B cell (primary cell): ENCODE measurements at regions not wholly inside any gene's neighbourhood (a gene's known extent, or its start where the extent isn't known, plus 50 kb on each side); places are given as distances from the start of the nearest gene placed in this dataset.

ENCODE experiments used
- ATAC-seq: fragments of 200-7000 bp; cut with Tn5 transposase; one replicate; pipeline ENCODE4 v1.10.0; 2021; ENCODE audit warnings: low read depth, mild to moderate bottlenecking, moderate number of reproducible peaks, moderate library complexity
- CTCF ChIA-PET: fragments of 350-600 bp; sonication (Branson Sonifier 250); formaldehyde crosslinking; loops from one replicate; lab custom pipeline; 2021; ENCODE audit warnings: antibody characterized with exemption, inconsistent platforms; lab: Charles Lee
- POLR2A ChIA-PET: fragments of 350-600 bp; sonication (Branson Sonifier 250); formaldehyde crosslinking; loops from one replicate; lab custom pipeline; 2021; ENCODE audit warnings: antibody characterized with exemption; lab: Charles Lee
- DNase-seq: peaks from one replicate; pipeline ENCODE4 v3.0.0; 2013
- H2AFZ ChIP-seq: 2 replicates; pipeline ENCODE4 v1.6.1; 2012; ENCODE audit warnings: mild to moderate bottlenecking, low read depth, low read length; ENCODE audit not compliant: insufficient read depth, poor library complexity, severe bottlenecking
- H3K27ac ChIP-seq, 2 donors: 1 replicate in 1 of 2; 2 replicates in 1 of 2; pipeline ENCODE4 v1.5.1; 2012 to 2013; ENCODE audit warnings: low read length in 2 of 2, mild to moderate bottlenecking in 2 of 2, moderate library complexity in 1 of 2
- H3K27me3 ChIP-seq, 4 experiments: fragments of 200-600 bp in 1 of 4; sonication (generic) in 1 of 4; replicated peaks in 1 of 4; 1 replicate in 2 of 4; 2 replicates in 2 of 4; pipeline versions ENCODE4 v1.6.1 to v1.7.0; 2013 to 2016; ENCODE audit warnings: low read length in 3 of 4, mild to moderate bottlenecking in 2 of 4, mixed read lengths in 1 of 4, moderate library complexity in 1 of 4; ENCODE audit not compliant: insufficient read depth in 4 of 4, control insufficient read depth in 3 of 4; ENCODE audit errors: control extremely low read depth in 1 of 4
- H3K36me3 ChIP-seq, 2 experiments: replicated peaks in 1 of 2; 1 replicate in 1 of 2; 2 replicates in 1 of 2; pipeline versions ENCODE4 v1.6.1 to v1.7.1; 2013; ENCODE audit warnings: low read length in 1 of 2; ENCODE audit not compliant: insufficient read depth in 2 of 2, control insufficient read depth in 1 of 2; ENCODE audit errors: control extremely low read depth in 1 of 2, extremely low read depth in 1 of 2
- H3K4me1 ChIP-seq, 2 donors: fragments of 200-600 bp in 1 of 2; sonication (generic) in 1 of 2; 1 replicate in 1 of 2; 2 replicates in 1 of 2; pipeline versions ENCODE4 v1.5.1 to v1.6.1; 2013 to 2017; ENCODE audit warnings: low read length in 2 of 2; ENCODE audit not compliant: control insufficient read depth in 2 of 2, insufficient read depth in 2 of 2
- H3K4me2 ChIP-seq: replicated peaks from 2 replicates; pipeline ENCODE3; 2012; ENCODE audit warnings: mild to moderate bottlenecking, low read depth, low read length; ENCODE audit not compliant: poor library complexity, severe bottlenecking
- H3K4me3 ChIP-seq, 5 experiments: fragments of 200-600 bp in 1 of 5; sonication (generic) in 1 of 5; 1 replicate in 3 of 5; 2 replicates in 2 of 5; pipeline versions ENCODE4 v1.5.1 to v1.7.0; 2011 to 2016; ENCODE audit warnings: low read length in 4 of 5, mild to moderate bottlenecking in 4 of 5, low read depth in 2 of 5, control low read depth in 1 of 5, moderate library complexity in 1 of 5; ENCODE audit not compliant: insufficient read depth in 1 of 5; ENCODE audit errors: control extremely low read depth in 1 of 5, extremely low read depth in 1 of 5
- H3K79me2 ChIP-seq: fragments of 200-600 bp; sonication (generic); one replicate; pipeline ENCODE4 v1.6.0; 2016; ENCODE audit warnings: low read length; ENCODE audit not compliant: control insufficient read depth, insufficient read depth
- H3K9ac ChIP-seq: fragments of 200-600 bp; sonication (generic); 2 replicates; pipeline ENCODE4 v1.6.1; 2017; ENCODE audit warnings: mild to moderate bottlenecking, low read length, moderate library complexity
- H3K9me3 ChIP-seq, 3 donors: one replicate each; pipeline versions ENCODE4 v1.6.1 to v1.7.1; 2013; ENCODE audit warnings: low read length in 2 of 3; ENCODE audit not compliant: control insufficient read depth in 2 of 3, insufficient read depth in 1 of 3; ENCODE audit errors: control extremely low read depth in 1 of 3
- H4K20me1 ChIP-seq: 2 replicates; pipeline ENCODE4 v1.6.0; 2012; ENCODE audit warnings: mild to moderate bottlenecking, low read length; ENCODE audit not compliant: insufficient read depth, control insufficient read depth, poor library complexity, severe bottlenecking
- H3K27ac Mint-ChIP-seq: one replicate; pipeline ENCODE4 v1.8.0; 2021; ENCODE audit warnings: mixed read lengths
- H3K27me3 Mint-ChIP-seq: one replicate; pipeline ENCODE4 v1.8.0; 2021; ENCODE audit warnings: mixed read lengths
- H3K4me1 Mint-ChIP-seq: one replicate; pipeline ENCODE4 v1.8.0; 2021; ENCODE audit warnings: mixed read lengths
- H3K4me3 Mint-ChIP-seq: one replicate; pipeline ENCODE4 v1.8.0; 2021; ENCODE audit warnings: mixed read lengths
- H3K9me3 Mint-ChIP-seq: one replicate; pipeline ENCODE4 v1.8.0; 2022; ENCODE audit warnings: mixed read lengths; ENCODE audit not compliant: insufficient read depth
- CTCF ChIP-seq: fragments of 200-600 bp; IDR thresholded peaks from one replicate; pipeline ENCODE4 v1.8.0; 2022; ENCODE audit warnings: antibody characterized with exemption, mild to moderate bottlenecking
- EZH2 ChIP-seq: IDR thresholded peaks from 2 replicates; pipeline ENCODE4 v1.6.1; 2012; ENCODE audit warnings: borderline replicate concordance, low read depth, mild to moderate bottlenecking, moderate library complexity, low read length; ENCODE audit not compliant: insufficient read depth, poor library complexity, severe bottlenecking
- WGBS: methylation state at CpG from one replicate; pipeline ENCODE4 v1.1.5; 2013; ENCODE audit warnings: missing lambda C conversion rate; ENCODE audit not compliant: insufficient coverage; 5-methylcytosine and 5-hydroxymethylcytosine counted together
- intact Hi-C: fragments of 100-400 bp; cut with micrococcal nuclease; formaldehyde crosslinking; loops from one replicate; pipeline ENCODE4 v1.10.0; 2022

- no peaks in the 10 kb centered on the region for H3K4me1 Mint-ChIP-seq
- ChIA-PET CTCF (no interaction called here), POLR2A (no interaction called here)
- no peak overlapping the region for H3K4me3 Mint-ChIP-seq
- no peak overlapping the region for H2AFZ ChIP-seq
- H3K27me3 Mint-ChIP-seq = peaks cover 24% of the 10 kb centered on the region
- H3K27ac Mint-ChIP-seq = no peak overlapping the region
- TF ChIP-seq EZH2 (no peak), CTCF (no peak)
- DNase-seq (no peak), ATAC-seq (no peak)
- H3K9me3 Mint-ChIP-seq = no peaks in the 10 kb centered on the region
- H3K4me1 ChIP-seq = no peaks in the 10 kb centered on the region
- no peak overlapping the region for H3K9ac ChIP-seq
- H3K9me3 ChIP-seq = no peaks in the 10 kb centered on the region
- no peaks in the 10 kb centered on the region for H3K79me2 ChIP-seq
- intact Hi-C loops = no loop called here
- H4K20me1 ChIP-seq = no peaks in the 10 kb centered on the region
- H3K36me3 ChIP-seq = no peaks in the 10 kb centered on the region
- no peak overlapping the region for H3K4me3 ChIP-seq
- no peak overlapping the region for H3K4me2 ChIP-seq
- 100% methylated on average over 1 of the region's 3 CpGs for WGBS
- no peaks in the 10 kb centered on the region for H3K27me3 ChIP-seq
- no peak overlapping the region for H3K27ac ChIP-seq
These were observed 65.9 kb downstream of the ZBTB18 start for GRCh38 chr1:244116946-244117345.

- Histone ChIP-seq H3K9me3 (no peaks in the 10 kb centered on the region), H3K9ac (no peak overlapping the region), H3K36me3 (no peaks in the 10 kb centered on the region), H3K4me2 (no peak overlapping the region), H3K4me1 (no peaks in the 10 kb centered on the region), H3K4me3 (no peak overlapping the region), H3K27ac (no peak overlapping the region), H3K79me2 (no peaks in the 10 kb centered on the region), H3K27me3 (peaks cover 0 to 4% (median 0%) of the 10 kb centered on the region in 4 experiments), H2AFZ (no peak overlapping the region), H4K20me1 (no peaks in the 10 kb centered on the region)
- ATAC-seq (no peak), DNase-seq (no peak)
- CTCF ChIA-PET = no interaction called here
- POLR2A ChIA-PET = no interaction called here
- TF ChIP-seq EZH2 = no peak
- TF ChIP-seq CTCF = no peak
- 92% methylated on average over 9 of the region's 16 CpGs for WGBS
- intact Hi-C loops = no loop called here
- no peaks in the 10 kb centered on the region for H3K4me1 Mint-ChIP-seq
- no peak overlapping the region for H3K27ac Mint-ChIP-seq
- no peak overlapping the region for H3K4me3 Mint-ChIP-seq
- H3K9me3 Mint-ChIP-seq = no peaks in the 10 kb centered on the region
- peaks cover 26% of the 10 kb centered on the region for H3K27me3 Mint-ChIP-seq
These were observed 67.2 kb downstream of the ZBTB18 start for GRCh38 chr1:244118109-244118761.
